K562 (cell line): ENCODE measurements at regions not wholly inside any gene's neighbourhood (a gene's known extent, or its start where the extent isn't known, plus 50 kb on each side); places are given as distances from the start of the nearest gene placed in this dataset.

Experiments
- ATAC-seq: fragments of 200-7000 bp; cut with Tn5 transposase; 3 replicates; pipeline ENCODE4 v1.9.1; 2020; ENCODE audit warnings: moderate library complexity
- BruUV-seq: library from RNA; stranded (reverse); fragments of 400-500 nt; replicated peaks from 2 replicates; lab custom pipeline; 2021; lab: Mats Ljungman, UMichigan
- CTCF ChIA-PET: fragments of 300-600 bp; formaldehyde crosslinking; extraction: SDS; loops from one replicate; lab custom pipeline; 2021; ENCODE audit warnings: low intra/inter-chr PET ratio; lab: Yijun Ruan, JAX
- POLR2A ChIA-PET: fragments of 300-600, 350-650 bp; sonication (Branson Sonifier 250); formaldehyde crosslinking; extraction: SDS; loops from one replicate; lab custom pipeline; 2021; ENCODE audit warnings: antibody characterized with exemption, inconsistent platforms; lab: Yijun Ruan, JAX
- DNase-seq, 4 experiments: peaks; one replicate each; pipeline versions ENCODE4 v3.0.0 to v3.0.0-alpha.2; 2011 to 2018; ENCODE audit warnings: low spot score in 3 of 4, mixed read lengths in 3 of 4; ENCODE audit errors: extremely low read depth in 1 of 4
- FAIRE-seq: peaks from 2 replicates; lab custom pipeline; 2011; peaks lifted over from hg19 to GRCh38; lab: Jason Lieb, UNC
- H2AFZ ChIP-seq: 2 replicates; pipeline ENCODE4 v1.6.0; 2011; ENCODE audit warnings: low read depth, low read length, control low read depth, inconsistent platforms
- H3K27ac ChIP-seq: fragments of 200-600 bp; 3 replicates; pipeline ENCODE4 v1.8.0; 2011; ENCODE audit warnings: low read depth, mild to moderate bottlenecking, control low read depth, inconsistent platforms, low read length, moderate library complexity, mixed read lengths; ENCODE audit errors: extremely low read depth
- H3K27me3 ChIP-seq, 2 experiments: fragments of 300-600 bp in 1 of 2; 2 replicates in 1 of 2; 3 replicates in 1 of 2; pipeline versions ENCODE4 v1.6.0 to v1.8.0; 2011; ENCODE audit warnings: inconsistent platforms in 2 of 2, low read length in 2 of 2, mild to moderate bottlenecking in 1 of 2, mixed read lengths in 1 of 2, moderate library complexity in 1 of 2; ENCODE audit not compliant: control insufficient read depth in 2 of 2, insufficient read depth in 2 of 2
- H3K36me3 ChIP-seq: fragments of 300-600 bp; 3 replicates; pipeline ENCODE4 v1.8.0; 2011; ENCODE audit warnings: mild to moderate bottlenecking, low read length, inconsistent platforms; ENCODE audit not compliant: control insufficient read depth, insufficient read depth
- H3K4me1 ChIP-seq, 2 experiments: fragments of 200-600 bp in 1 of 2; replicated peaks in 1 of 2; 2 replicates in 1 of 2; 3 replicates in 1 of 2; pipeline versions ENCODE4 v1.5.1 to v1.8.0; 2011; ENCODE audit warnings: inconsistent platforms in 2 of 2, low read length in 2 of 2, mild to moderate bottlenecking in 1 of 2, mixed read lengths in 1 of 2, moderate library complexity in 1 of 2; ENCODE audit not compliant: control insufficient read depth in 2 of 2, insufficient read depth in 2 of 2
- H3K4me2 ChIP-seq: 2 replicates; pipeline ENCODE4 v1.6.1; 2011; ENCODE audit warnings: low read length, control low read depth, inconsistent platforms, mixed read lengths; ENCODE audit not compliant: insufficient read depth
- H3K4me3 ChIP-seq: fragments of 200-600 bp; sonication (generic), shearing (Covaris generic); 2 replicates; pipeline ENCODE4 v1.5.1; 2016; ENCODE audit warnings: control low read depth, inconsistent platforms
- H3K79me2 ChIP-seq: fragments of 200-600 bp; 3 replicates; pipeline ENCODE4 v1.8.0; 2011; ENCODE audit warnings: low read length, inconsistent platforms; ENCODE audit not compliant: control insufficient read depth, insufficient read depth
- H3K9ac ChIP-seq, 2 experiments: 2 replicates each; pipeline versions ENCODE4 v1.6.0 to v1.6.1; 2011; ENCODE audit warnings: low read depth in 2 of 2, low read length in 2 of 2, control low read depth in 1 of 2, inconsistent platforms in 1 of 2, mild to moderate bottlenecking in 1 of 2, mixed read lengths in 1 of 2; ENCODE audit not compliant: insufficient read depth in 1 of 2
- H3K9me1 ChIP-seq: one replicate; pipeline ENCODE4 v1.6.0; 2011; ENCODE audit warnings: inconsistent platforms, mild to moderate bottlenecking, low read length, moderate library complexity; ENCODE audit not compliant: control insufficient read depth, insufficient read depth
- H3K9me3 ChIP-seq: replicated peaks from 2 replicates; pipeline ENCODE4 v1.5.1; 2011; ENCODE audit warnings: low read depth, low read length, inconsistent platforms; ENCODE audit not compliant: control insufficient read depth, insufficient read depth
- H4K20me1 ChIP-seq: replicated peaks from 2 replicates; pipeline ENCODE4 v1.6.1; 2011; ENCODE audit warnings: low read length, inconsistent platforms, mixed read lengths; ENCODE audit not compliant: control insufficient read depth, insufficient read depth
- DNMT1 ChIP-seq: fragments of 450-650 bp; IDR thresholded peaks from 2 replicates; pipeline ENCODE4 v1.6.1; 2016; ENCODE audit warnings: antibody characterized with exemption, mild to moderate bottlenecking
- HMG20B ChIP-seq: fragments of 250-450 bp; sonication (Bioruptor Pico); IDR thresholded peaks from 2 replicates; pipeline ENCODE4 v1.5.0; 2021; ENCODE audit warnings: mild to moderate bottlenecking
- IRF1 ChIP-seq: sonication (generic); formaldehyde crosslinking; IDR thresholded peaks from 2 replicates; pipeline ENCODE4 v1.8.0; 2022; ENCODE audit warnings: missing genetic modification reagents, mild to moderate bottlenecking, borderline replicate concordance
- REST ChIP-seq, 2 experiments: fragments of 450-650 bp; formaldehyde crosslinking in 1 of 2; IDR thresholded peaks; 2 replicates each; pipeline versions ENCODE4 v1.4.0 to v1.6.1; 2014 to 2020; ENCODE audit warnings: mild to moderate bottlenecking in 2 of 2, borderline replicate concordance in 1 of 2, low read depth in 1 of 2
- ZNF175 ChIP-seq: fragments of 200-800 bp; sonication (Bioruptor generic); IDR thresholded peaks from 2 replicates; pipeline ENCODE4 v1.6.1; 2016; ENCODE audit warnings: low read depth, mild to moderate bottlenecking, missing genetic modification characterization, missing compliant biosample characterization
- WGBS: fragments of 100-300 bp; shearing (Covaris generic); methylation state at CpG from one replicate; pipeline ENCODE4 v1.1.6; 2016; ENCODE audit warnings: low coverage, mixed read lengths; ENCODE audit not compliant: insufficient coverage; ENCODE audit errors: missing lambda C conversion rate; 5-methylcytosine and 5-hydroxymethylcytosine counted together
- in situ Hi-C: fragments of 300-500 bp; cut with MboI; formaldehyde crosslinking; loops from 4 replicates; pipeline ENCODE4 v1.15.0; 2018; ENCODE audit warnings: inconsistent platforms, mixed read lengths
- intact Hi-C: fragments of 100-400 bp; cut with micrococcal nuclease; formaldehyde crosslinking; loops from 2 replicates; pipeline ENCODE4 v1.14.2; 2022
- TF ChIP-seq, protein P1 (sequence below): fragments of 450-650 bp; formaldehyde crosslinking; IDR thresholded peaks from 2 replicates; pipeline ENCODE4 v1.4.0; 2020; ENCODE audit warnings: mild to moderate bottlenecking, moderate library complexity
- TF ChIP-seq, protein P2 (sequence below): sonication (generic); formaldehyde crosslinking; IDR thresholded peaks from 2 replicates; pipeline ENCODE4 v1.5.0; 2020; ENCODE audit warnings: missing genetic modification reagents

DNA sequence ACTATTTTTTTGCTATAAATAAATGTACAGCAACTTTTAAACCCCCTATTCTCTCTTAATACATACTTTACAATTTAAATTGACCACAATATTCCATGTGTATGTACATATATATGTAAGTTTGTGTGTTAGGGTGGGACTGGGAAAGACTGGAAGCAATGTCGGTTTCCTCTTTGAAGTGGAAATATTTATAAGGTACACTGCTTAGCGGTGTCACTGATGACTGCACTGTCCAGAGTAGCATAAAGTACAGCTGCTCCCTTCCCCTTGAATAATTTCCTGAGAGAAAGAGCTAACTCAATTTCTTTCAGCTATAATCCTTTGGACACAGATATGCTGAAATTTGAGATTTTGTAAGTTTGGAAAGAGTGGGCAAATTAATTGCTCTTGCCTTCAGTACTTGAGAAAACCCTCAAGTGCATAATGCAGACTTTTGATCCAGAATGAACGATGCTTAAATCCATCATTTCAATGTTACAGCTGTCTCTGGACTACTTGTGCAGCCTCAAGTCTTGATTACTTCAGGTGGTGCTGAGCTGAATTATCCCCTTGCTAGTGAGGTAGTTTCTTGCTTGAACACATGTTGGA, 267.0 kb upstream of the CFAP20DC start:
- 0% methylated on average over 3 of the region's 3 CpGs for WGBS
- DNase-seq (no peak), FAIRE-seq (no peak), ATAC-seq (no peak)
- Histone ChIP-seq H3K79me2 (no peaks in the 10 kb centered on the region), H3K9ac (no peak overlapping the region), H3K9me1 (no peaks in the 10 kb centered on the region), H3K27ac (no peak overlapping the region), H3K9me3 (no peaks in the 10 kb centered on the region), H3K4me3 (no peak overlapping the region), H3K36me3 (no peaks in the 10 kb centered on the region), H3K4me1 (no peaks in the 10 kb centered on the region), H4K20me1 (no peaks in the 10 kb centered on the region), H3K4me2 (no peak overlapping the region), H2AFZ (no peak overlapping the region), H3K27me3 (no peaks in the 10 kb centered on the region)
- BruUV-seq = no TSS peak
- in situ Hi-C loops = no loop called here
- CTCF ChIA-PET = no interaction called here
- POLR2A ChIA-PET = no interaction called here
- TF ChIP-seq, protein P1, sequence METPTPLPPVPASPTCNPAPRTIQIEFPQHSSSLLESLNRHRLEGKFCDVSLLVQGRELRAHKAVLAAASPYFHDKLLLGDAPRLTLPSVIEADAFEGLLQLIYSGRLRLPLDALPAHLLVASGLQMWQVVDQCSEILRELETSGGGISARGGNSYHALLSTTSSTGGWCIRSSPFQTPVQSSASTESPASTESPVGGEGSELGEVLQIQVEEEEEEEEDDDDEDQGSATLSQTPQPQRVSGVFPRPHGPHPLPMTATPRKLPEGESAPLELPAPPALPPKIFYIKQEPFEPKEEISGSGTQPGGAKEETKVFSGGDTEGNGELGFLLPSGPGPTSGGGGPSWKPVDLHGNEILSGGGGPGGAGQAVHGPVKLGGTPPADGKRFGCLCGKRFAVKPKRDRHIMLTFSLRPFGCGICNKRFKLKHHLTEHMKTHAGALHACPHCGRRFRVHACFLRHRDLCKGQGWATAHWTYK (CRISPR knock-in tag) = no peak
- TF ChIP-seq DNMT1 = no peak
- no peak for TF ChIP-seq REST (IDR thresholded peaks at IDR 0.05; ENCODE audit: borderline replicate concordance)
- TF ChIP-seq REST (CRISPR knock-in tag; IDR thresholded peaks at IDR 0.05; ENCODE audit: low read depth) = no peak
- no peak for TF ChIP-seq IRF1
- TF ChIP-seq, protein P2, sequence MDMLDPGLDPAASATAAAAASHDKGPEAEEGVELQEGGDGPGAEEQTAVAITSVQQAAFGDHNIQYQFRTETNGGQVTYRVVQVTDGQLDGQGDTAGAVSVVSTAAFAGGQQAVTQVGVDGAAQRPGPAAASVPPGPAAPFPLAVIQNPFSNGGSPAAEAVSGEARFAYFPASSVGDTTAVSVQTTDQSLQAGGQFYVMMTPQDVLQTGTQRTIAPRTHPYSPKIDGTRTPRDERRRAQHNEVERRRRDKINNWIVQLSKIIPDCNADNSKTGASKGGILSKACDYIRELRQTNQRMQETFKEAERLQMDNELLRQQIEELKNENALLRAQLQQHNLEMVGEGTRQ (CRISPR knock-in tag) = no peak
- no peak for TF ChIP-seq HMG20B (CRISPR knock-in tag)
- no peak for TF ChIP-seq ZNF175 (CRISPR knock-in tag)
- intact Hi-C loops = no loop called here
